ENCODE measurements at regions not wholly inside any gene's neighbourhood (a gene's known extent, or its start where the extent isn't known, plus 50 kb on each side); places are given as distances from the start of the nearest gene placed in this dataset.

GRCh38 chr5:58122848-58123392 lies 337.0 kb downstream of the PLK2 start:
- Histone ChIP-seq H3K9ac (no peak overlapping the region), H3K27me3 (ENCODE audit: insufficient read depth) (no peaks in the 10 kb centered on the region), H2AFZ (ENCODE audit: low read depth) (no peak overlapping the region; the same call in 1 of the 2 replicates), H3K27ac (ENCODE audit: low read depth in 2 of 2, low read length in 1 of 2) (no peak overlapping the region), H3K4me1 (ENCODE audit: control insufficient read depth in 1 of 2, insufficient read depth in 2 of 2, low read depth in 1 of 2, low read length in 1 of 2) (peaks cover 0 to 2% of the 10 kb centered on the region in 2 experiments; a peak in 2 of 4 replicates), H3K79me2 (ENCODE audit: insufficient read depth) (no peaks in the 10 kb centered on the region), H3K36me3 (replicated peaks in 1 of 2; ENCODE audit: control insufficient read depth in 1 of 2, insufficient read depth in 2 of 2, low read length in 1 of 2) (no peaks in the 10 kb centered on the region), H3K9me2 (no peaks in the 10 kb centered on the region), H3K4me3 (ENCODE audit: low read depth in 2 of 2, low read length in 1 of 2) (no peak overlapping the region), H3K4me2 (no peak overlapping the region), H4K20me1 (ENCODE audit: insufficient read depth) (no peaks in the 10 kb centered on the region), H3F3A (replicated peaks; ENCODE audit: insufficient read depth) (no peaks in the 10 kb centered on the region), H3K9me3 (no peaks in the 10 kb centered on the region)
- no peak for DNase-seq
- TF ChIP-seq GABPA (IDR thresholded peaks at IDR 0.05; ENCODE audit: low read depth) = no peak
- no peak for TF ChIP-seq EP300 (IDR thresholded peaks at IDR 0.05; ENCODE audit: borderline replicate concordance in 1 of 2, low read depth in 1 of 2, low read length in 1 of 2)
- TF ChIP-seq USF1 (IDR thresholded peaks at IDR 0.05; ENCODE audit: borderline replicate concordance, low read depth) = no peak
- no peak for TF ChIP-seq YY1 (IDR thresholded peaks at IDR 0.05; ENCODE audit: low read depth)
- TF ChIP-seq PBX3 (IDR thresholded peaks at IDR 0.05) = no peak
- TF ChIP-seq TAF1 (IDR thresholded peaks at IDR 0.05; ENCODE audit: borderline replicate concordance, low read depth, low read length) = no peak
- no peak for TF ChIP-seq RAD21 (IDR thresholded peaks at IDR 0.05; ENCODE audit: low read length)
- no peak for TF ChIP-seq NRF1 (IDR thresholded peaks at IDR 0.05; ENCODE audit: low read depth, low read length)
- no peak for TF ChIP-seq POLR2AphosphoS5 (IDR thresholded peaks at IDR 0.05; ENCODE audit: low read depth, low read length)
- TF ChIP-seq CTCF (IDR thresholded peaks at IDR 0.05) = no peak
- TF ChIP-seq USF2 (IDR thresholded peaks at IDR 0.05; ENCODE audit: borderline replicate concordance, low read depth, low read length) = no peak
- no peak for TF ChIP-seq FOSL2 (IDR thresholded peaks at IDR 0.05; ENCODE audit: borderline replicate concordance, low read depth)
- TF ChIP-seq SMC3 (IDR thresholded peaks at IDR 0.05; ENCODE audit: low read depth, low read length) = no peak
- TF ChIP-seq SIN3A (IDR thresholded peaks at IDR 0.05; ENCODE audit: borderline replicate concordance, low read depth, low read length) = no peak
- no peak for TF ChIP-seq MXI1 (IDR thresholded peaks at IDR 0.05; ENCODE audit: low read depth, low read length)
- no peak for TF ChIP-seq MAX (IDR thresholded peaks at IDR 0.05; ENCODE audit: low read depth)
- ChIA-PET POLR2A (no interaction called here), CTCF (interaction anchor here (1.0 to 1.2 kb wide), 6 partner anchors 8 to 344 kb away, joined by 3 to 4 read pairs (median 3); partner anchors contain the start of gene PLK2)
- 74% methylated on average over 3 of the region's 3 CpGs for WGBS (ENCODE audit: low lambda C conversion rate)
